HEK293T (cell line): ENCODE measurements at regions not wholly inside any gene's neighbourhood (a gene's known extent, or its start where the extent isn't known, plus 50 kb on each side); places are given as distances from the start of the nearest gene placed in this dataset.

ENCODE experiments used
- FOXA1 ChIP-seq: fragments of 450-650 bp; IDR thresholded peaks from 2 replicates; pipeline ENCODE4 v1.6.1; 2016; ENCODE audit warnings: mild to moderate bottlenecking
- FOXM1 ChIP-seq: fragments of 450-650 bp; IDR thresholded peaks from 2 replicates; pipeline ENCODE4 v1.6.1; 2017; ENCODE audit warnings: mild to moderate bottlenecking, borderline replicate concordance
- HDGF ChIP-seq: fragments of 450-650 bp; IDR thresholded peaks from 2 replicates; pipeline ENCODE4 v1.6.1; 2017; ENCODE audit warnings: antibody characterized with exemption, borderline replicate concordance
- SP1 ChIP-seq: fragments of 450-650 bp; IDR thresholded peaks from 2 replicates; pipeline ENCODE4 v1.6.1; 2017
- TARDBP ChIP-seq: fragments of 450-650 bp; IDR thresholded peaks from 2 replicates; pipeline ENCODE4 v1.6.1; 2016
- TF ChIP-seq, protein P1 (sequence below): fragments of 450-650 bp; IDR thresholded peaks from 2 replicates; pipeline ENCODE4 v1.6.1; 2016

DNA sequence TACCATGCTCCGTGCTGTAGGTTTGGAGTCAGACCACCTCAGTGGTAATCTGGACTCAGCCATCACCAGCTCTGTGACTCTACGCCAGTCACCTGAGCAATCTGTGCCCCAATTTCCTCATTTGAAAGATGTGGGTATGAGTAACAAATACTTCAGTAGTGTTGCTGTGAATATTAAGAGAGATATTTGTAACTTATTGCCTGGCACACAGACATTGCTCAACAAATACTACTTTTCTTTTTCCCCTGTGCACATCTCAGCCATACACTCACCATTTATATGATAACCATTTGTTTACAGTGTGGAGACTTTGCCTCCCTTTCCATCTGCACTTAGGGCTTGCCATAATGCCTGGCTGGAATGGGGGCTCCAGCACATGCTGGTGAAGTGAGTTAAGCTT lies 89.7 kb upstream of the CLPB start:
- TF ChIP-seq FOXM1 (no peak), TARDBP (no peak), HDGF (no peak), FOXA1 (no peak), SP1 (no peak)
- TF ChIP-seq, protein P1, sequence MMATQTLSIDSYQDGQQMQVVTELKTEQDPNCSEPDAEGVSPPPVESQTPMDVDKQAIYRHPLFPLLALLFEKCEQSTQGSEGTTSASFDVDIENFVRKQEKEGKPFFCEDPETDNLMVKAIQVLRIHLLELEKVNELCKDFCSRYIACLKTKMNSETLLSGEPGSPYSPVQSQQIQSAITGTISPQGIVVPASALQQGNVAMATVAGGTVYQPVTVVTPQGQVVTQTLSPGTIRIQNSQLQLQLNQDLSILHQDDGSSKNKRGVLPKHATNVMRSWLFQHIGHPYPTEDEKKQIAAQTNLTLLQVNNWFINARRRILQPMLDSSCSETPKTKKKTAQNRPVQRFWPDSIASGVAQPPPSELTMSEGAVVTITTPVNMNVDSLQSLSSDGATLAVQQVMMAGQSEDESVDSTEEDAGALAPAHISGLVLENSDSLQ = no peak
